GM23248 (cell line): ENCODE measurements at regions not wholly inside any gene's neighbourhood (a gene's known extent, or its start where the extent isn't known, plus 50 kb on each side); places are given as distances from the start of the nearest gene placed in this dataset.

ENCODE experiments used
- EZH2 ChIP-seq: fragments of 200-600 bp; sonication (generic); IDR thresholded peaks from 2 replicates; pipeline ENCODE4 v1.6.1; 2018; ENCODE audit warnings: antibody characterized with exemption, mild to moderate bottlenecking; ENCODE audit not compliant: insufficient read depth, poor library complexity, severe bottlenecking
- EZH2phosphoT487 ChIP-seq: fragments of 200-600 bp; sonication (generic); IDR thresholded peaks from 2 replicates; pipeline ENCODE4 v1.6.1; 2018; ENCODE audit warnings: antibody characterized with exemption, moderate library complexity, mild to moderate bottlenecking, low read depth; ENCODE audit not compliant: insufficient read depth

GRCh38 chr21:31397939-31398338, 53.9 kb upstream of the TIAM1 start:
- no peak for TF ChIP-seq EZH2
- TF ChIP-seq EZH2phosphoT487 = no peak
